ENCODE measurements at regions not wholly inside any gene's neighbourhood (a gene's known extent, or its start where the extent isn't known, plus 50 kb on each side); places are given as distances from the start of the nearest gene placed in this dataset.

GRCh38 chr4:182169572-182169971 lies 73.6 kb upstream of the TENM3 start:
- no peak for DNase-seq (ENCODE audit: low read depth in 3 of 3, low spot score in 1 of 3)

GRCh38 chr4:182169987-182170386 lies 73.2 kb upstream of the TENM3 start:
- DNase-seq (ENCODE audit: low read depth in 3 of 3, low spot score in 1 of 3): no peak

GRCh38 chr4:182170417-182170935 lies 72.7 kb upstream of the TENM3 start:
- no peak for DNase-seq (ENCODE audit: low read depth in 3 of 3, low spot score in 1 of 3)

GRCh38 chr4:182174979-182175378 lies 68.2 kb upstream of the TENM3 start:
- no peak for DNase-seq (ENCODE audit: low read depth in 3 of 3, low spot score in 1 of 3)

GRCh38 chr4:182175788-182176519 lies 67.2 kb upstream of the TENM3 start:
- DNase-seq (ENCODE audit: low read depth in 3 of 3, low spot score in 1 of 3): no peak

- no peak for DNase-seq (ENCODE audit: low read depth in 3 of 3, low spot score in 1 of 3)
Observed at GRCh38 chr4:182177166-182177565, 66.0 kb upstream of the TENM3 start.

GRCh38 chr4:182179105-182179504 lies 64.1 kb upstream of the TENM3 start:
- no peak for DNase-seq (ENCODE audit: low read depth in 3 of 3, low spot score in 1 of 3)

- no peak for DNase-seq (ENCODE audit: low read depth in 3 of 3, low spot score in 1 of 3)
Observed at GRCh38 chr4:182179751-182180150, 63.5 kb upstream of the TENM3 start.

- DNase-seq (ENCODE audit: low read depth in 3 of 3, low spot score in 1 of 3): no peak
Observed at GRCh38 chr4:182185491-182185890, 57.7 kb upstream of the TENM3 start.

- DNase-seq (ENCODE audit: low read depth in 3 of 3, low spot score in 1 of 3): no peak
Observed at GRCh38 chr4:182187674-182188073, 55.5 kb upstream of the TENM3 start.

- no peak for DNase-seq (ENCODE audit: low read depth in 3 of 3, low spot score in 1 of 3)
Observed at GRCh38 chr4:182188622-182189021, 54.6 kb upstream of the TENM3 start.

- DNase-seq (ENCODE audit: low read depth in 3 of 3, low spot score in 1 of 3): no peak
Observed at GRCh38 chr4:182189103-182189878, 53.9 kb upstream of the TENM3 start.

GRCh38 chr4:182190306-182190705 lies 52.9 kb upstream of the TENM3 start:
- no peak for DNase-seq (ENCODE audit: low read depth in 3 of 3, low spot score in 1 of 3)

- DNase-seq (ENCODE audit: low read depth in 3 of 3, low spot score in 1 of 3): no peak
Observed at GRCh38 chr4:182192511-182193181, 50.6 kb upstream of the TENM3 start.

- no peak for DNase-seq (ENCODE audit: low read depth in 3 of 3, low spot score in 1 of 3)
Observed at GRCh38 chr4:182193311-182193710, 49.9 kb upstream of the TENM3 start.
